Smooth muscle cell (in vitro differentiated cells): ENCODE measurements at regions not wholly inside any gene's neighbourhood (a gene's known extent, or its start where the extent isn't known, plus 50 kb on each side); places are given as distances from the start of the nearest gene placed in this dataset.

Experiments used
- DNase-seq: peaks from one replicate; lab custom pipeline; 2025; ENCODE audit not compliant: unreplicated experiment; lab: John Stamatoyannopoulos, UW
- H2AFZ ChIP-seq: fragments of 200-600 bp; sonication (generic); 2 replicates; pipeline ENCODE4 v1.6.0; 2016; ENCODE audit warnings: antibody characterized with exemption, low read depth, mild to moderate bottlenecking
- H3F3A ChIP-seq: fragments of 200-600 bp; sonication (generic); 2 replicates; pipeline ENCODE4 v1.6.0; 2017; ENCODE audit warnings: antibody characterized with exemption, low read depth
- H3K27ac ChIP-seq: fragments of 200-600 bp; sonication (generic); 2 replicates; pipeline ENCODE4 v1.5.1; 2016; ENCODE audit warnings: low read depth, mild to moderate bottlenecking
- H3K27me3 ChIP-seq: fragments of 200-600 bp; sonication (generic); 2 replicates; pipeline ENCODE4 v1.6.1; 2016; ENCODE audit warnings: low read depth, mild to moderate bottlenecking
- H3K36me3 ChIP-seq: fragments of 200-600 bp; sonication (generic); 2 replicates; pipeline ENCODE4 v1.5.1; 2016; ENCODE audit warnings: low read depth
- H3K4me1 ChIP-seq: fragments of 200-600 bp; sonication (generic); 2 replicates; pipeline ENCODE4 v1.5.1; 2016; ENCODE audit warnings: low read depth
- H3K4me2 ChIP-seq: fragments of 200-600 bp; sonication (generic); 2 replicates; pipeline ENCODE4 v1.6.0; 2016; ENCODE audit warnings: mild to moderate bottlenecking
- H3K4me3 ChIP-seq: fragments of 200-600 bp; sonication (generic); 2 replicates; pipeline ENCODE4 v1.5.1; 2016; ENCODE audit warnings: mild to moderate bottlenecking
- H3K79me2 ChIP-seq: fragments of 200-600 bp; sonication (generic); 2 replicates; pipeline ENCODE4 v1.6.0; 2016; ENCODE audit warnings: low read depth, mild to moderate bottlenecking
- H3K9ac ChIP-seq: fragments of 200-600 bp; sonication (generic); 2 replicates; pipeline ENCODE4 v1.6.0; 2016; ENCODE audit warnings: low read depth
- H3K9me3 ChIP-seq: fragments of 200-600 bp; sonication (generic); replicated peaks from 2 replicates; pipeline ENCODE4 v1.5.1; 2016; ENCODE audit warnings: low read depth
- H4K20me1 ChIP-seq: fragments of 200-600 bp; sonication (generic); 2 replicates; pipeline ENCODE4 v1.6.0; 2016; ENCODE audit warnings: low read depth
- WGBS: methylation state at CpG from one replicate; pipeline ENCODE4 v1.1.7; 2016; ENCODE audit warnings: low lambda C conversion rate; 5-methylcytosine and 5-hydroxymethylcytosine counted together
- TF ChIP-seq, protein P1 (sequence below): fragments of 200-600 bp; sonication (generic); IDR thresholded peaks from 2 replicates; pipeline ENCODE4 v1.5.1; 2017; ENCODE audit warnings: borderline replicate concordance, mild to moderate bottlenecking, antibody characterized with exemption; ENCODE audit not compliant: insufficient read depth, poor library complexity, severe bottlenecking

DNA sequence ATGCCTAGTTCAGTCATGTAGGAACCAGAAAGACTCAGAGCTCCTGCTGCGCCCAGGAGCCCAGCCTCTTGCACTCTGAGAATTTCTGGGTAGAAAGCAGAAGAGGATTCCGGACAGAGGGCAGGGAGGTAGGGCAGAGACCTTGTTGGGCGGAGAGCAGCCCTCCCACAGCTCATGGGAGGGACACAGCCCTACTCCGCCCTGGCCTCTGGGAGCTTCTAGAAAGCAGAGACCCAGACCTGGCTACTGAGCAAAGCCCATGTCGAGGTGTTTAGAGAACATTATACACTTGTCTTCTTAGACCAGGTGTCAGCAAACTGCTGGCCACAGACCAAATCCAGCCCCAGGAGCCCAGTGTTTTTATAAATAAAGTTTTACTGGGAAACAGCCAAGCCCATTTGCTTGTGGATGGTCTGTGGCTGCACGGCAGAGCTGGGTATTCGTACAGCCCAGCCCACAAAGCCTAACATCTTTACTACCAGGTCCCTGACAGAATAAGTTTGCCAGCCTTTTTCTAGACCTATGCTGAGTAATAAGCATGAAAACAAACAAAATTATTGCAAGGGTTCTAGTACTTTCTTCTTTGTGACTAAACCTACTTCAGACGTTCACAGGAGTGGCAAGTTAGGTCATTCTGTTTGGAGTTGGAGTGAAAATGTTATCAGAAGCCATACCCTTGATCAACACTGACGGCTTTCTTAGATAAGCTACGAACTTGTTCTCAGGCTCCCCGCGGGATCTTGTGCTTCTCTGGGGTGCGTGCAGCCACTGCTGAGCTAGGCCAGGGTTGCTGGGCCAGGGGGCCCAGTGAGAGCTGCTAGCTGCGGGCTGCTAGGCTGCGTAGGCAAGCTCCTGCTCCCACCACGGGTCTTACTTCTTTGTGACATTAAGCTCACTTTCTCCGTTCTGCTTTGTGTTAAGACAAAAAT is 235.1 kb upstream of the FOXQ1 start:
- no peaks in the 10 kb centered on the region for H3K36me3 ChIP-seq
- no peak overlapping the region for H3K4me3 ChIP-seq
- no peaks in the 10 kb centered on the region for H3K79me2 ChIP-seq
- H3K4me2 ChIP-seq: peak overlapping the region; percentile 46
- H3F3A ChIP-seq: no peaks in the 10 kb centered on the region
- H3K27ac ChIP-seq: peak overlapping the region; percentile 52
- peak overlapping the region; percentile 55 for H2AFZ ChIP-seq
- H3K4me1 ChIP-seq: peaks cover 6% of the 10 kb centered on the region
- H3K9ac ChIP-seq: no peak overlapping the region
- TF ChIP-seq, protein P1, sequence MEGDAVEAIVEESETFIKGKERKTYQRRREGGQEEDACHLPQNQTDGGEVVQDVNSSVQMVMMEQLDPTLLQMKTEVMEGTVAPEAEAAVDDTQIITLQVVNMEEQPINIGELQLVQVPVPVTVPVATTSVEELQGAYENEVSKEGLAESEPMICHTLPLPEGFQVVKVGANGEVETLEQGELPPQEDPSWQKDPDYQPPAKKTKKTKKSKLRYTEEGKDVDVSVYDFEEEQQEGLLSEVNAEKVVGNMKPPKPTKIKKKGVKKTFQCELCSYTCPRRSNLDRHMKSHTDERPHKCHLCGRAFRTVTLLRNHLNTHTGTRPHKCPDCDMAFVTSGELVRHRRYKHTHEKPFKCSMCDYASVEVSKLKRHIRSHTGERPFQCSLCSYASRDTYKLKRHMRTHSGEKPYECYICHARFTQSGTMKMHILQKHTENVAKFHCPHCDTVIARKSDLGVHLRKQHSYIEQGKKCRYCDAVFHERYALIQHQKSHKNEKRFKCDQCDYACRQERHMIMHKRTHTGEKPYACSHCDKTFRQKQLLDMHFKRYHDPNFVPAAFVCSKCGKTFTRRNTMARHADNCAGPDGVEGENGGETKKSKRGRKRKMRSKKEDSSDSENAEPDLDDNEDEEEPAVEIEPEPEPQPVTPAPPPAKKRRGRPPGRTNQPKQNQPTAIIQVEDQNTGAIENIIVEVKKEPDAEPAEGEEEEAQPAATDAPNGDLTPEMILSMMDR: no peak
- no peak for DNase-seq
- H3K27me3 ChIP-seq: no peaks in the 10 kb centered on the region
- H4K20me1 ChIP-seq: no peaks in the 10 kb centered on the region
- WGBS: 56% methylated on average over 17 of the region's 17 CpGs
- no peaks in the 10 kb centered on the region for H3K9me3 ChIP-seq

DNA sequence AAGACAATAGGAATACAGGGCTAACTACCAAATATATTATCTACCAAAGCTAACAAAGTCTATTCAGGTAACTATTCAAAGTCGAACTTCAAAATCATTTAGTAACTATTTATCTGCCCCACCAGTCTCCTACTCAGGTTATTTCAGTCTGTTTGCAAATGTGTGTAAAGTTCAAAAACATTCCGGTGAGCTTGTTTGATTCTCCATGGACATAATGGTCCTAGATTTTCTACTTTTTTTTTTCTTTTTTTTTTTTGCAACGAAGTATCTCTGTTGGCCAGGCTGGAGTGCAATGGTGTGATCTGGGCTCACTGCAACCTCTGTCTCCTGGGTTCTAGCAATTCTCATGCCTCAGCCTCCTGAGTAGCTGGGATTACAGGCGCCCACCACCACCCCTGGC is 236.0 kb upstream of the FOXQ1 start:
- no peak for DNase-seq
- Histone ChIP-seq H3K9me3 (no peaks in the 10 kb centered on the region), H3K4me1 (peaks cover 6% of the 10 kb centered on the region), H3K4me2 (no peak overlapping the region), H4K20me1 (no peaks in the 10 kb centered on the region), H3K36me3 (no peaks in the 10 kb centered on the region), H3F3A (no peaks in the 10 kb centered on the region), H3K27me3 (no peaks in the 10 kb centered on the region), H2AFZ (no peak overlapping the region), H3K79me2 (no peaks in the 10 kb centered on the region), H3K4me3 (no peak overlapping the region), H3K9ac (no peak overlapping the region), H3K27ac (no peak overlapping the region)
- TF ChIP-seq, protein P1: no peak
- 98% methylated on average over 4 of the region's 4 CpGs for WGBS

DNA sequence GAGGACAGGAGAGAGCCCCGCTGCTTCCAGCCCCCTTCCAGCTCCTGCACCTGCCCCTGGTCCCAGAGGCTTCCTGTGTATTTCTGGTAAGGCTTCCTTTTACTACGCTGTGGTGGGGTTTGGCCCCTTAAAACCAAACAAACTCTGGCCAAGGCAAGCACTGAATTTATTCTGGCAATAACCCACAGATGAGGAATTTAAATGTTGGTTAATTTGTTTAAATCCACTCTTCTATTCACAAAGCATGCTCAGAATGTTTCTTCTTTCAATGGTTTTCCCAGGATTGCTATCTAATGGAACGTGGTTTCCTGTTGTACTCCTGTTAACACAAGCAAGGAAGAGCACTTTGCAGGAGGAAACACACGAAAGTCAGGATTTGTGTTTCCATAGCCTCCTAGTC is 236.5 kb upstream of the FOXQ1 start:
- Histone ChIP-seq H3K36me3 (no peaks in the 10 kb centered on the region), H3K79me2 (no peaks in the 10 kb centered on the region), H3K4me1 (peaks cover 6% of the 10 kb centered on the region), H3K4me3 (no peak overlapping the region), H3K9me3 (no peaks in the 10 kb centered on the region), H3K27ac (no peak overlapping the region), H4K20me1 (no peaks in the 10 kb centered on the region), H2AFZ (no peak overlapping the region), H3K27me3 (no peaks in the 10 kb centered on the region), H3F3A (no peaks in the 10 kb centered on the region), H3K4me2 (no peak overlapping the region), H3K9ac (no peak overlapping the region)
- 83% methylated on average over 4 of the region's 4 CpGs for WGBS
- TF ChIP-seq, protein P1: no peak
- no peak for DNase-seq
